ENCODE measurements at regions not wholly inside any gene's neighbourhood (a gene's known extent, or its start where the extent isn't known, plus 50 kb on each side); places are given as distances from the start of the nearest gene placed in this dataset.
"Not testable (repeated sequence)": the region's sequence is repeated elsewhere in the genome, so short reads cannot be mapped to it uniquely, and the experiment has no call there.

DNA sequence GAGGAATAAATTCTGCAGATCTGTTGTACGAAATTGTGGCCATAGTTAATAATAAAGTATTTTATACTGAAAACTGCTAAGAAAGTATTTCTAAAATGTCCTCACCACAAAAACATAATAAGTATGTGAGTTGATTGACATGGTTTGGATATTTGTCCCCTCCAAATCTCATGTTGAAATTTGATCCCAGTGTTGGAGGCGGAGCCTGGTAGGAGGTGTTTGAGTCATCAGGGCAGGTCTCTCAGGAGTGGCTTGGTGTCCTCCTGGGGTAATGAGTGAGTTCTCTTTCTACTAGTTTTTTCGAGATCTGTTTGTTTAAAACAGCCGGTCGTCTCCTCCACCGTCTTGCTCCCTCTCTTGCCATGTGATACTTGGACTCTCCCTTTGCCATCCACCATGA lies 424.1 kb upstream of the KCNMB2 start:
- Histone ChIP-seq H3K9ac (ENCODE audit: low read depth, low read length) (no peak overlapping the region), H3K4me3 (ENCODE audit: low read length) (no peak overlapping the region), H3K9me3 (ENCODE audit: insufficient read depth, low read depth, low read length) (no peaks in the 10 kb centered on the region), H3K4me1 (ENCODE audit: insufficient read depth, low read length) (no peaks in the 10 kb centered on the region), H3K27ac (ENCODE audit: low read depth, low read length) (no peak overlapping the region), H3K27me3 (ENCODE audit: insufficient read depth, low read length) (no peaks in the 10 kb centered on the region), H3K36me3 (ENCODE audit: insufficient read depth, low read length) (no peaks in the 10 kb centered on the region)
- WGBS, result 93% methylated on average over 5 of the region's 6 CpGs

DNA sequence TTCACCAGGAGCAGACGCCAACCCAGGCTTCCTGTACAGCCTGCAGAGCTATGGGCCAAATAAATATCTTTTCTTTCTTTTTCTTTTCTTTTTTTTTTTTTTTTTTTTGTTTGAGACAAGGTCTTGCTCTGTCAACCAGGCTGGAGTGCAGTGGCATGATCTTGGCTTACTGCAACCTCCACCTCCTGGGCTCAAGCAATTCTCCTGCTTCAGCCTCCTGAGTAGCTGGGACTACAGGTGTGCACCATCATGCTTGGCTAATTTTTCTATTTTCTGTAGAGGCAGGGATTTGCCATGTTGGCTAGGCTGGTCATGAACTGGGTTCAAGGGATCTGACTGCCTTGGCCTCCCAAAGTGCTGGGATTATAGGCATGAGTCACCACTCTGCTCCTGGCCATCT lies 423.7 kb upstream of the KCNMB2 start:
- not testable (repeated sequence) for H3K36me3 ChIP-seq (ENCODE audit: insufficient read depth, low read length); H3K9me3 ChIP-seq (ENCODE audit: insufficient read depth, low read depth, low read length); H3K27me3 ChIP-seq (ENCODE audit: insufficient read depth, low read length); H3K4me1 ChIP-seq (ENCODE audit: insufficient read depth, low read length); H3K27ac ChIP-seq (ENCODE audit: low read depth, low read length); H3K4me3 ChIP-seq (ENCODE audit: low read length); H3K9ac ChIP-seq (ENCODE audit: low read depth, low read length)
- 95% methylated on average over 1 of the region's 1 CpG for WGBS

DNA sequence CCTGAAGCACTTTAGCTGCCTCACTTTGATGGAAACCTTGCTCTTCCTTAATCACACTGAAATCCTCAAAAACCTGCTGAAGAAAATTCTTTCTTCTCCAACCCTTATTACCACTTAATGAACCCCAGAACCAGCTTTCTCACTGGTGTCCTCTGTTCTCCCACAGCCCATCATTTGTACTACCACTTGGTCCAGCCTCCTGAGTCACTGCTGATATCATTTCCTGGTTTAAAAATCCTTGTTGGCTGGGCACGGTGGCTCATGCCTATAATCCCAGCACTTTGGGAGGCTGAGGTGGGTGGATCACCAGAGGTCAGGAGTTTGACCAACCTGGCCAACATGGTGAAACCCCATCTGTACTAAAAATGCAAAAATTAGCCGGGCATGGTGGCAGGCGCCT lies 418.6 kb upstream of the KCNMB2 start:
- Histone ChIP-seq H3K9ac (ENCODE audit: low read depth, low read length) (no peak overlapping the region), H3K27ac (ENCODE audit: low read depth, low read length) (no peak overlapping the region), H3K4me3 (ENCODE audit: low read length) (no peak overlapping the region), H3K27me3 (ENCODE audit: insufficient read depth, low read length) (no peaks in the 10 kb centered on the region), H3K4me1 (ENCODE audit: insufficient read depth, low read length) (no peaks in the 10 kb centered on the region), H3K9me3 (ENCODE audit: insufficient read depth, low read depth, low read length) (no peaks in the 10 kb centered on the region; the same call in 1 of the 2 replicates), H3K36me3 (ENCODE audit: insufficient read depth, low read length) (no peaks in the 10 kb centered on the region)
- WGBS, result 78% methylated on average over 3 of the region's 3 CpGs

DNA sequence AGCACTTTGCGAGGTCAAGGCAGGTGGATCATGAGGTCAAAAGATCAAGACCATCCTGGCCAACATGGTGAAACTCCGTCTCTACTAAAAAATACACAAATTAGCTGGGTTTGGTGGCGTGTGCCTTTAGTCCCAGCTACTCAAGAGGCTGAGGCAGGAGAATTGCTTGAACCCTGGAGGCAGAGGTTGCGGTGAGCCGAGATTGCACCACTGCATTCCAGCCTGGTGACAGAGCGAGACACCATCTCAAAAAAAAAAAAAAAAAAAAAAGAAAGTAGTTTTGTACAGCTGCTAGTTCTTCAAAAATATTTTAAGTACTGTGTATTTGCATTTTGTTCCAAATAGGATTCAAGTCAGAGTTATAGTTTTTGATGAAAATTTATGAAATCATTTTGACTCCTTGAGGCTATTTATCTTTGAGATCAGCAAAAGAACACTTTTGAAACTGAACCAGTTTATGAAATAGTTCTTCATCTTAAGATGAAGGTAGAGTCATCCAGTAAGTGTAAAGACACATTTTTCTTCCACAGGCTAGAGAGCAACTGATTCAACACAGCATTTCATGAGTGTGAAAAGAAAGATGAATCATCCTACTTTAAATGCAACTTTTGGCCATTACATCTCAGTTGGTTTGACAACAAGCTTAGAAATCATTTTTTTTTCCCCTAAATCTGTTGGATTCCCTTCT lies 416.5 kb upstream of the KCNMB2 start:
- not testable (repeated sequence) for H3K27me3 ChIP-seq (ENCODE audit: insufficient read depth, low read length); H3K27ac ChIP-seq (ENCODE audit: low read depth, low read length); H3K4me3 ChIP-seq (ENCODE audit: low read length); H3K36me3 ChIP-seq (ENCODE audit: insufficient read depth, low read length); H3K9ac ChIP-seq (ENCODE audit: low read depth, low read length); H3K4me1 ChIP-seq (ENCODE audit: insufficient read depth, low read length); H3K9me3 ChIP-seq (ENCODE audit: insufficient read depth, low read depth, low read length)
- 86% methylated on average over 5 of the region's 6 CpGs for WGBS

DNA sequence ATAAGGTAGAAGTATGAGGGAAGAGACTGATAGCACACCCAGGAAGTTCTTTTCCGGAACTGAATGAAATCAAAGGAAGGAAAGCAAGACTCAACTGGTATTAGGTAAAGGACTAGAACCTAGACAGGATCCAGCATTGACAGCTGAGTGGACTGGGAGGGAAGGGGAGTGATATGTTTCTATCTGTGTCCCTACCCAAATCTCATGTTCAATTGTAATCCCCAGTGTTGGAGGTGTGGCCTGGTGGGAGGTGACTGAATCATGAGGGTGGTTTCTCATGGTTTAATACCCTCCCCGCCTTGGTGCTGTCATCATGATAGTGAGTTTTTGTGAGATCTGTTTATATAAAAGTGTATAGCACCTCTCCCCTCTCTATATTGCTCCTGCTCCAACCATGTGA lies 415.9 kb upstream of the KCNMB2 start:
- H3K4me1 ChIP-seq (ENCODE audit: insufficient read depth, low read length), result no peaks in the 10 kb centered on the region
- H3K27me3 ChIP-seq (ENCODE audit: insufficient read depth, low read length), result no peaks in the 10 kb centered on the region
- H3K4me3 ChIP-seq (ENCODE audit: low read length), result no peak overlapping the region
- no peak overlapping the region for H3K9ac ChIP-seq (ENCODE audit: low read depth, low read length)
- 91% methylated on average over 1 of the region's 2 CpGs for WGBS
- no peaks in the 10 kb centered on the region for H3K36me3 ChIP-seq (ENCODE audit: insufficient read depth, low read length)
- H3K27ac ChIP-seq (ENCODE audit: low read depth, low read length), result no peak overlapping the region
- H3K9me3 ChIP-seq (ENCODE audit: insufficient read depth, low read depth, low read length), result no peaks in the 10 kb centered on the region; the same call in 1 of the 2 replicates

DNA sequence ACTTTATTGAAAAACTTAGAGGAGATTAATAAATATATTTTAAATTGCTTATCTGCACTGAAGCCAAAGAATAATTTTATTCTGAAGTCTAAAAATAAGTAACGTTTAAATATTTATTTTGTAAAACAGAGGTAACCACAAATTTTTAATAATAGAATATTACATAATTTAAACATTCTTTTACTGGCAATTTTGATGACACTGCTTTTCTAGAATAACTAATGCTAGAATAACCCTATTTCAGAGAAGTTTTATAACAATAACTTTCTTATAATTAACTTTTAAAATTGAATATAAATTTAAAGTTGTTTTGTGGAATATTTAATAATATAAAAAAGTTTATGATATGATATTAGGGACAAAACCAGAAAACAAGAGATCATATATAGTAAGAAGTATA lies 409.6 kb upstream of the KCNMB2 start:
- no peak overlapping the region for H3K9ac ChIP-seq (ENCODE audit: low read depth, low read length)
- H3K36me3 ChIP-seq (ENCODE audit: insufficient read depth, low read length), result no peaks in the 10 kb centered on the region
- no CpG with 5 or more reads among the region's 1 CpG for WGBS
- H3K27ac ChIP-seq (ENCODE audit: low read depth, low read length), result no peak overlapping the region
- no peaks in the 10 kb centered on the region for H3K27me3 ChIP-seq (ENCODE audit: insufficient read depth, low read length)
- no peaks in the 10 kb centered on the region for H3K4me1 ChIP-seq (ENCODE audit: insufficient read depth, low read length)
- H3K4me3 ChIP-seq (ENCODE audit: low read length), result no peak overlapping the region
- no peaks in the 10 kb centered on the region; the same call in 1 of the 2 replicates for H3K9me3 ChIP-seq (ENCODE audit: insufficient read depth, low read depth, low read length)

DNA sequence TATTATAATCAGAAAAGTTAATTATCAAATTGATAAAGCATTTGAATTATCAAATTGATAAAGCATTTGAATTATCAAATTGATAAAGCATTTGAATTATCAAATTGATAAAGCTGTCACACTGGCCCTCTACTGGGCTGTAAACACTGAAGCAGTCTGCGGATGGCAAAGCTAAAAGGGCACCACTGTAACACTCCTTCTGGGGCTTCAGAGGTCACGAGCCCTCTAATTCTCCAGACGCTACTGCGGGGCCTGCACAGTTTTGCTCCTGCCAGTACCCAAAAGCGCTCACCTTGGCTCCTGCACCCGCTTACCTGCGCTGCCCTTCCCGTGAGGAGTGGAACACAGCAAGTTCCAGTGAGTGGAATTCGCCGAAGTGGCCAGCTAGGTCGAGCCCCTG lies 409.0 kb upstream of the KCNMB2 start:
- Histone ChIP-seq H3K9ac (ENCODE audit: low read depth, low read length) (no peak overlapping the region), H3K27ac (ENCODE audit: low read depth, low read length) (no peak overlapping the region), H3K9me3 (ENCODE audit: insufficient read depth, low read depth, low read length) (no peaks in the 10 kb centered on the region), H3K4me1 (ENCODE audit: insufficient read depth, low read length) (no peaks in the 10 kb centered on the region), H3K27me3 (ENCODE audit: insufficient read depth, low read length) (no peaks in the 10 kb centered on the region), H3K4me3 (ENCODE audit: low read length) (no peak overlapping the region), H3K36me3 (ENCODE audit: insufficient read depth, low read length) (no peaks in the 10 kb centered on the region)
- WGBS, result 94% methylated on average over 11 of the region's 11 CpGs

DNA sequence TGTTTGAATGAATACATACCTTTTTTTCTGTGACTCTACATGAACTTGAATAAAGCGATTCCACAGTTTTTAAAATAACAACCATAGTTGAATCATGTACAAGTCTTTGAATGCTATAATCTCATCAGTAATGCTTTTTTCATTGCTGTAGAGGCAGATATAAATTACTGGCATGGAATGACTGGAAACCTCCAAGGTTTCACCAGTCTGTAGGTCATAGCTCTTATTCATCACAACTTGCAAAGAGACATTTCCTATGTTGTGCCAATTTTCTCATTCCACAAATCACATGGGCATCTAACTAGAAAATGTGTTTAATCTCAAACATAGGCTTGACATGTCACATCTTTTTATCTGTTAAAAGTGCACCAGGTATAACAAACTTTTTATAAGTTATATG lies 407.1 kb upstream of the KCNMB2 start:
- H3K9ac ChIP-seq (ENCODE audit: low read depth, low read length), result no peak overlapping the region
- H3K4me3 ChIP-seq (ENCODE audit: low read length), result no peak overlapping the region
- no peaks in the 10 kb centered on the region for H3K36me3 ChIP-seq (ENCODE audit: insufficient read depth, low read length)
- no peaks in the 10 kb centered on the region for H3K27me3 ChIP-seq (ENCODE audit: insufficient read depth, low read length)
- H3K4me1 ChIP-seq (ENCODE audit: insufficient read depth, low read length), result no peaks in the 10 kb centered on the region
- WGBS, result 100% methylated on average over 1 of the region's 1 CpG
- H3K9me3 ChIP-seq (ENCODE audit: insufficient read depth, low read depth, low read length), result no peaks in the 10 kb centered on the region
- H3K27ac ChIP-seq (ENCODE audit: low read depth, low read length), result no peak overlapping the region

DNA sequence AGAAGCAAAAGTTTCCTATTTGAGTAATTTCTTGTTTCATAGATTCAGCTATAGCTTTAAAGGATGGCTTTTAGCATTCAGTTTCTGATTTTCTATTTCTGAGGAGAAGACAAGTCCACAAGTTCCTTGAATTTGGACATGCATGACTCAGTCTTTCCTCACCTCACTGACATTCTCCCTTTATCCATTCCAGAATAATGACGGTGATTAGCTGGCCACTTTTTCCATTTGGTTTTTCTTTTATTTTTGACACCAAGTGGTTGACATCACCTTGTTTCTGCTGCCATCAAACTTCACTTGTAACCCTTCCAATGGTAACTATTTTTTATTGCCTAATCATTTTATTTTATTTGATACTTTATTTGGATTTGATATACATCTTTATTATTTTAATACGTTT lies 404.4 kb upstream of the KCNMB2 start:
- Histone ChIP-seq H3K4me3 (ENCODE audit: low read length) (no peak overlapping the region), H3K27me3 (ENCODE audit: insufficient read depth, low read length) (no peaks in the 10 kb centered on the region), H3K27ac (ENCODE audit: low read depth, low read length) (no peak overlapping the region), H3K9ac (ENCODE audit: low read depth, low read length) (no peak overlapping the region), H3K36me3 (ENCODE audit: insufficient read depth, low read length) (no peaks in the 10 kb centered on the region), H3K4me1 (ENCODE audit: insufficient read depth, low read length) (no peaks in the 10 kb centered on the region), H3K9me3 (ENCODE audit: insufficient read depth, low read depth, low read length) (no peaks in the 10 kb centered on the region)
- WGBS, result 91% methylated on average over 1 of the region's 2 CpGs

DNA sequence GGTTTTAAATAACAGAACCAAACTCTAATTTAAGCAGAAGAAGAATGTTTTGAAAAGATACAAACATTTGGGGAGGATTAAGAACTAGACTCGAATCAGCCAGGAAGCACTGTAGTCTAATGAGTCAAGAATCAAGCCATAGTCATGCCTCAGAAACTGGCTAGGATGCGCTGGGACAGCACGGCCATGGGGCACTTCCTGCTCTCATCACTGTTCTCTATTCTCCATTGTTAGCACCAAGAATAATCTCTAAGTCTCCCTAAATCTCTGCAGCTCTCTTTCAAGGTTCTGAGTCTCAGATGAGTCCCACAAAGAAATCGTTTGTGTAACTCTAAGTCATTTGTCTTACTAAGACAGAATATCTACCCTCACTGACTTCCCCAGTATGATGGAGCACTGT lies 399.0 kb upstream of the KCNMB2 start:
- no peaks in the 10 kb centered on the region for H3K4me1 ChIP-seq (ENCODE audit: insufficient read depth, low read length)
- no peaks in the 10 kb centered on the region for H3K9me3 ChIP-seq (ENCODE audit: insufficient read depth, low read depth, low read length)
- H3K27ac ChIP-seq (ENCODE audit: low read depth, low read length), result no peak overlapping the region
- 92% methylated on average over 4 of the region's 4 CpGs for WGBS
- no peak overlapping the region for H3K9ac ChIP-seq (ENCODE audit: low read depth, low read length)
- no peaks in the 10 kb centered on the region for H3K27me3 ChIP-seq (ENCODE audit: insufficient read depth, low read length)
- H3K36me3 ChIP-seq (ENCODE audit: insufficient read depth, low read length), result no peaks in the 10 kb centered on the region
- H3K4me3 ChIP-seq (ENCODE audit: low read length), result no peak overlapping the region

DNA sequence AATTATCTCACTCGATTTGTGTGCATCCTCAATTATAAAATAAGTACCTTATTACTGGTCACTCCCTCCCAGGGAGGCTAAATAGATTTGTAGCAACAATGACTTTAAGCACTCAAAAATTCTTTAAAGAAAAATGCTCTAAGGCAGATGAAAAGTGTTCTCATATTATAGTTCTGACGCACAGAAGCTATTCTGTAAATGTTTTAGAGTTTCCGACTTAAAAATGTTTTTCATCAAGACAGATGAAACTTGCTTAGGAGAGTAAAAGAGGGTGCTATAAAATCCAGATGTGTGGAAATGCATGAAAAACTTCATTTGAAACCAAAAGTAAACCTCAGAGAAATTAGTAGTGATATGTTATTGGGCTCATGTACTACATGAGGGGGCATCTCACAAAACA lies 398.4 kb upstream of the KCNMB2 start:
- H3K9ac ChIP-seq (ENCODE audit: low read depth, low read length), result no peak overlapping the region
- H3K36me3 ChIP-seq (ENCODE audit: insufficient read depth, low read length), result no peaks in the 10 kb centered on the region
- H3K9me3 ChIP-seq (ENCODE audit: insufficient read depth, low read depth, low read length), result no peaks in the 10 kb centered on the region
- WGBS, result 95% methylated on average over 3 of the region's 3 CpGs
- H3K27ac ChIP-seq (ENCODE audit: low read depth, low read length), result no peak overlapping the region
- H3K27me3 ChIP-seq (ENCODE audit: insufficient read depth, low read length), result no peaks in the 10 kb centered on the region
- H3K4me1 ChIP-seq (ENCODE audit: insufficient read depth, low read length), result no peaks in the 10 kb centered on the region
- no peak overlapping the region for H3K4me3 ChIP-seq (ENCODE audit: low read length)

DNA sequence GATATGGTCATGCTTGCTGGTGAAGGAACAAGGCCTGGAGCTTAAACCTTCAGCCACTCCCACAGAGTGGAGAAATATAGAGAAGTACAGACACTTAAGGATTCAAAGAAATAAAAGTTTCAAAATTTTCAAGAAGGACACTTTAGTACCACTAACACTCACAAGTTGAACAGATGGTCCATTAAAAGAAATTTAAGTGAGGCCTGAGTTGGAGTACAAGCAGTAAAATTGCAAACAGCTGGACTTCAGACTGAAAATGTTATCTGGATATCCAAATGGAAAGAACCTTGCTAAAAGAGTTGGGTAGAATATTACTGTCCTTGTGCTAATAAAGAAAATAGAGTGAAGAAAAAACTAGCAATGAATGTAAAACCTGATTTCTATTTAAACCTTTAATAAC lies 397.1 kb upstream of the KCNMB2 start:
- no peak overlapping the region for H3K4me3 ChIP-seq (ENCODE audit: low read length)
- no peaks in the 10 kb centered on the region for H3K9me3 ChIP-seq (ENCODE audit: insufficient read depth, low read depth, low read length)
- no peaks in the 10 kb centered on the region for H3K27me3 ChIP-seq (ENCODE audit: insufficient read depth, low read length)
- H3K36me3 ChIP-seq (ENCODE audit: insufficient read depth, low read length), result no peaks in the 10 kb centered on the region
- no peak overlapping the region for H3K9ac ChIP-seq (ENCODE audit: low read depth, low read length)
- H3K27ac ChIP-seq (ENCODE audit: low read depth, low read length), result no peak overlapping the region
- no peaks in the 10 kb centered on the region for H3K4me1 ChIP-seq (ENCODE audit: insufficient read depth, low read length)

Measured in HUES64 (cell line).